Lower leg skin (tissue), 3 donors: ENCODE measurements at regions not wholly inside any gene's neighbourhood (a gene's known extent, or its start where the extent isn't known, plus 50 kb on each side); places are given as distances from the start of the nearest gene placed in this dataset.

Experiments used
- POLR2A ChIP-seq, 2 donors: fragments of 450-650 bp; IDR thresholded peaks; one replicate each; pipeline ENCODE4 v1.6.1; 2016 to 2017; ENCODE audit warnings: antibody characterized with exemption in 2 of 2, mild to moderate bottlenecking in 1 of 2, moderate library complexity in 1 of 2
- TF ChIP-seq, protein P1 (sequence below), 3 donors: fragments of 450-650 bp; IDR thresholded peaks; one replicate each; pipeline ENCODE4 v1.5.1; 2016; ENCODE audit warnings: antibody characterized with exemption in 3 of 3, mild to moderate bottlenecking in 3 of 3, moderate library complexity in 2 of 3

DNA sequence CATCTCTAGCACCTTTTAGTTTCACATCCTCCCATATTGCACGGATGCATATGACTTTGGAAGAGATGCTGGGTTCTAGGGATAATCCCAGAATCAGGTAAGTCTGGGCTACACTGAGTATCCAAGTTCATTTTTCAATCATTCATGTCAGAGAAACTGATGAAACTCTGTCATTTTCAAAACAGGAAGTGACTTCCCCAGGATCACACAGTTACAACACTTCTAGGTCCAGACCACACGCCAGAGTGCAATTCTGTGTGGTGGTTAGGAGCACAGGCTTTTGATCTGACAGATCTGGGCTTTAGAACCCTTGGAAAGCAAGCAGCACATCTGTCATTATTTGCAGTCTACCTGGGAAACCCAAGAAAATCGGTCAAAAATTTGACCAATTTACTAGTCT lies 52.1 kb upstream of the CDKN2AIP start:
- TF ChIP-seq POLR2A (IDR thresholded peaks at IDR 0.05), result no peak
- TF ChIP-seq, protein P1, sequence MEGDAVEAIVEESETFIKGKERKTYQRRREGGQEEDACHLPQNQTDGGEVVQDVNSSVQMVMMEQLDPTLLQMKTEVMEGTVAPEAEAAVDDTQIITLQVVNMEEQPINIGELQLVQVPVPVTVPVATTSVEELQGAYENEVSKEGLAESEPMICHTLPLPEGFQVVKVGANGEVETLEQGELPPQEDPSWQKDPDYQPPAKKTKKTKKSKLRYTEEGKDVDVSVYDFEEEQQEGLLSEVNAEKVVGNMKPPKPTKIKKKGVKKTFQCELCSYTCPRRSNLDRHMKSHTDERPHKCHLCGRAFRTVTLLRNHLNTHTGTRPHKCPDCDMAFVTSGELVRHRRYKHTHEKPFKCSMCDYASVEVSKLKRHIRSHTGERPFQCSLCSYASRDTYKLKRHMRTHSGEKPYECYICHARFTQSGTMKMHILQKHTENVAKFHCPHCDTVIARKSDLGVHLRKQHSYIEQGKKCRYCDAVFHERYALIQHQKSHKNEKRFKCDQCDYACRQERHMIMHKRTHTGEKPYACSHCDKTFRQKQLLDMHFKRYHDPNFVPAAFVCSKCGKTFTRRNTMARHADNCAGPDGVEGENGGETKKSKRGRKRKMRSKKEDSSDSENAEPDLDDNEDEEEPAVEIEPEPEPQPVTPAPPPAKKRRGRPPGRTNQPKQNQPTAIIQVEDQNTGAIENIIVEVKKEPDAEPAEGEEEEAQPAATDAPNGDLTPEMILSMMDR (IDR thresholded peaks at IDR 0.05), result no peak
